SK-N-SH treated with all-trans-retinoic acid at 6 μM for 48 hours (cell line): ENCODE measurements at regions not wholly inside any gene's neighbourhood (a gene's known extent, or its start where the extent isn't known, plus 50 kb on each side); places are given as distances from the start of the nearest gene placed in this dataset.

Source experiments
- ARNTL ChIP-seq: fragments of 450-650 bp; formaldehyde crosslinking; IDR thresholded peaks from 2 replicates; pipeline ENCODE4 v1.5.0; 2020; ENCODE audit warnings: low read depth, mild to moderate bottlenecking, moderate library complexity, borderline replicate concordance
- CREB5 ChIP-seq: fragments of 250-450 bp; sonication (Bioruptor Pico); IDR thresholded peaks from 2 replicates; pipeline ENCODE4 v1.5.1; 2020; ENCODE audit warnings: low read depth, mild to moderate bottlenecking, moderate library complexity
- PATZ1 ChIP-seq: fragments of 250-450 bp; sonication (Bioruptor Pico); IDR thresholded peaks from 2 replicates; pipeline ENCODE4 v1.8.0; 2020; ENCODE audit warnings: mild to moderate bottlenecking, moderate library complexity, borderline replicate concordance
- ZFP3 ChIP-seq: fragments of 250-450 bp; sonication (Bioruptor Pico); IDR thresholded peaks from 2 replicates; pipeline ENCODE4 v1.5.0; 2020; ENCODE audit warnings: mild to moderate bottlenecking, moderate library complexity
- ZFP30 ChIP-seq: fragments of 450-650 bp; formaldehyde crosslinking; IDR thresholded peaks from 2 replicates; pipeline ENCODE4 v1.5.0; 2022; ENCODE audit warnings: mild to moderate bottlenecking, moderate library complexity
- ZNF565 ChIP-seq: fragments of 450-650 bp; formaldehyde crosslinking; conservative IDR thresholded peaks from 2 replicates; pipeline ENCODE4 v1.5.0; 2020; ENCODE audit warnings: low read depth, mild to moderate bottlenecking, moderate library complexity
- ZNF70 ChIP-seq: fragments of 450-650 bp; formaldehyde crosslinking; IDR thresholded peaks from 2 replicates; pipeline ENCODE4 v1.5.0; 2020; ENCODE audit warnings: mild to moderate bottlenecking, moderate library complexity

GRCh38 chr11:32316858-32317642 lies 118.3 kb downstream of the WT1 start:
- TF ChIP-seq ZFP3 (no peak), ARNTL (CRISPR knock-in tag) (no peak), CREB5 (CRISPR knock-in tag) (no peak), ZFP30 (CRISPR knock-in tag) (no peak), ZNF70 (no peak), PATZ1 (CRISPR knock-in tag) (no peak), ZNF565 (CRISPR knock-in tag) (no peak)
